Sigmoid colon (tissue), 6 donors: ENCODE measurements at regions not wholly inside any gene's neighbourhood (a gene's known extent, or its start where the extent isn't known, plus 50 kb on each side); places are given as distances from the start of the nearest gene placed in this dataset.

Source experiments
- DNase-seq: peaks from one replicate; pipeline ENCODE4 v3.0.0-alpha.2; 2019
- H3K27ac ChIP-seq, 4 donors: fragments of 200-600 bp; sonication (generic); one replicate each; pipeline ENCODE4 v1.5.1; 2016 to 2019; ENCODE audit warnings: mild to moderate bottlenecking in 1 of 4
- H3K27me3 ChIP-seq, 3 donors: fragments of 200-600 bp; sonication (generic); one replicate each; pipeline ENCODE4 v1.5.1; 2019; ENCODE audit warnings: mild to moderate bottlenecking in 1 of 3
- H3K36me3 ChIP-seq, 4 donors: fragments of 200-600 bp; sonication (generic); one replicate each; pipeline ENCODE4 v1.5.1; 2016 to 2019
- H3K4me1 ChIP-seq, 4 donors: fragments of 200-600 bp; sonication (generic); one replicate each; pipeline ENCODE4 v1.5.1; 2017 to 2019
- H3K4me3 ChIP-seq, 4 donors: fragments of 200-600 bp; sonication (generic); one replicate each; pipeline ENCODE4 v1.5.1; 2017 to 2019; ENCODE audit warnings: mild to moderate bottlenecking in 2 of 4, moderate library complexity in 1 of 4
- H3K9me3 ChIP-seq, 4 donors: fragments of 200-600 bp in 3 of 4; sonication (generic) in 3 of 4; one replicate each; pipeline versions ENCODE4 v1.5.1 to v1.6.1; 2013 to 2019
- CTCF ChIP-seq, 4 experiments: fragments of 450-650 bp in 3 of 4; fragments of 200-600 bp in 1 of 4; IDR thresholded peaks; one replicate each; pipeline ENCODE4 v1.5.1; 2016 to 2019; ENCODE audit warnings: antibody characterized with exemption in 4 of 4, mild to moderate bottlenecking in 3 of 4, moderate library complexity in 2 of 4
- EP300 ChIP-seq, 4 donors: sonication (generic); formaldehyde crosslinking; IDR thresholded peaks; one replicate each; pipeline ENCODE4 v1.6.1; 2017; ENCODE audit warnings: antibody characterized with exemption in 4 of 4
- POLR2A ChIP-seq, 2 donors: fragments of 450-650 bp; IDR thresholded peaks; one replicate each; pipeline ENCODE4 v1.6.1; 2016; ENCODE audit warnings: antibody characterized with exemption in 2 of 2, mild to moderate bottlenecking in 2 of 2, moderate library complexity in 2 of 2
- POLR2AphosphoS5 ChIP-seq, 4 donors: sonication (generic); formaldehyde crosslinking; IDR thresholded peaks; one replicate each; pipeline ENCODE4 v1.6.1; 2017; ENCODE audit warnings: antibody characterized with exemption in 4 of 4
- WGBS, 2 donors: extraction: QIAGEN DNeasy Blood & Tissue Kit; methylation state at CpG; one replicate each; pipeline ENCODE4 v1.1.7; 2013; 5-methylcytosine and 5-hydroxymethylcytosine counted together
- intact Hi-C: fragments of 100-400 bp; cut with DNase I; formaldehyde crosslinking; loops from one replicate; pipeline ENCODE4 v1.15.1; 2023
- donor health status: healthy with polysubstance abuse.
- donor health status: healthy.

GRCh38 chr2:220001751-220002150 lies 374.3 kb downstream of the SLC4A3 start:
- intact Hi-C loops: no loop called here
- DNase-seq: no peak
- WGBS, 2 donors: 72 to 76% methylated on average over 3 of the region's 3 CpGs
- Histone ChIP-seq H3K27ac (no peak overlapping the region), H3K27me3 (no peaks in the 10 kb centered on the region), H3K4me3 (no peak overlapping the region), H3K9me3 (no peaks in the 10 kb centered on the region), H3K4me1 (no peaks in the 10 kb centered on the region), H3K36me3 (no peaks in the 10 kb centered on the region)
- TF ChIP-seq POLR2AphosphoS5 (IDR thresholded peaks at IDR 0.05) (no peak), POLR2A (IDR thresholded peaks at IDR 0.05) (no peak), CTCF (IDR thresholded peaks at IDR 0.05) (no peak), EP300 (IDR thresholded peaks at IDR 0.05) (no peak)

- Histone ChIP-seq H3K27me3 (no peaks in the 10 kb centered on the region), H3K4me3 (no peak overlapping the region), H3K27ac (no peak overlapping the region), H3K36me3 (no peaks in the 10 kb centered on the region), H3K9me3 (no peaks in the 10 kb centered on the region), H3K4me1 (no peaks in the 10 kb centered on the region)
- intact Hi-C loops: no loop called here
- 70 to 81% methylated on average over 4 of the region's 4 CpGs for WGBS, 2 donors
- no peak for DNase-seq
- no peak for TF ChIP-seq POLR2A (IDR thresholded peaks at IDR 0.05)
- TF ChIP-seq CTCF (IDR thresholded peaks at IDR 0.05): no peak
- TF ChIP-seq EP300 (IDR thresholded peaks at IDR 0.05): no peak
- no peak for TF ChIP-seq POLR2AphosphoS5 (IDR thresholded peaks at IDR 0.05)
Measured at GRCh38 chr2:220002251-220002650, 374.8 kb downstream of the SLC4A3 start.

- Histone ChIP-seq H3K9me3 (no peaks in the 10 kb centered on the region), H3K27me3 (no peaks in the 10 kb centered on the region), H3K27ac (no peak overlapping the region), H3K36me3 (no peaks in the 10 kb centered on the region), H3K4me1 (no peaks in the 10 kb centered on the region), H3K4me3 (no peak overlapping the region)
- DNase-seq: no peak
- intact Hi-C loops: no loop called here
- TF ChIP-seq POLR2A (IDR thresholded peaks at IDR 0.05): no peak
- no peak for TF ChIP-seq EP300 (IDR thresholded peaks at IDR 0.05)
- TF ChIP-seq CTCF (IDR thresholded peaks at IDR 0.05): no peak
- TF ChIP-seq POLR2AphosphoS5 (IDR thresholded peaks at IDR 0.05): no peak
- 87 to 91% methylated on average over 3 of the region's 3 CpGs for WGBS, 2 donors
Measured at GRCh38 chr2:220002699-220003098, 375.3 kb downstream of the SLC4A3 start.

GRCh38 chr2:220005362-220005761 lies 377.9 kb downstream of the SLC4A3 start:
- Histone ChIP-seq H3K9me3 (no peaks in the 10 kb centered on the region), H3K36me3 (no peaks in the 10 kb centered on the region), H3K27ac (no peak overlapping the region), H3K4me1 (no peaks in the 10 kb centered on the region), H3K27me3 (no peaks in the 10 kb centered on the region), H3K4me3 (no peak overlapping the region)
- WGBS, 2 donors: 82 to 83% methylated on average over 6 of the region's 6 CpGs
- intact Hi-C loops: no loop called here
- no peak for DNase-seq
- TF ChIP-seq POLR2AphosphoS5 (IDR thresholded peaks at IDR 0.05) (no peak), CTCF (IDR thresholded peaks at IDR 0.05) (no peak), POLR2A (IDR thresholded peaks at IDR 0.05) (no peak), EP300 (IDR thresholded peaks at IDR 0.05) (no peak)

- WGBS, 2 donors: 74 to 76% methylated on average over 8 of the region's 8 CpGs
- Histone ChIP-seq H3K27me3 (no peaks in the 10 kb centered on the region), H3K4me1 (no peaks in the 10 kb centered on the region), H3K36me3 (no peaks in the 10 kb centered on the region), H3K9me3 (no peaks in the 10 kb centered on the region), H3K4me3 (no peak overlapping the region), H3K27ac (no peak overlapping the region)
- TF ChIP-seq CTCF (IDR thresholded peaks at IDR 0.05) (no peak), POLR2A (IDR thresholded peaks at IDR 0.05) (no peak), POLR2AphosphoS5 (IDR thresholded peaks at IDR 0.05) (no peak), EP300 (IDR thresholded peaks at IDR 0.05) (no peak)
- intact Hi-C loops: no loop called here
- DNase-seq: no peak
Measured at GRCh38 chr2:220006152-220006621, 378.8 kb downstream of the SLC4A3 start.
